GM21576 (cell line): ENCODE measurements at regions not wholly inside any gene's neighbourhood (a gene's known extent, or its start where the extent isn't known, plus 50 kb on each side); places are given as distances from the start of the nearest gene placed in this dataset.

ENCODE experiments used
- ATAC-seq: cut with Tn5 transposase; IDR thresholded peaks from one replicate; pipeline ENCODE4 v1.9.1; 2021; ENCODE audit warnings: mild to moderate bottlenecking, moderate library complexity; ENCODE audit not compliant: unreplicated experiment

DNA sequence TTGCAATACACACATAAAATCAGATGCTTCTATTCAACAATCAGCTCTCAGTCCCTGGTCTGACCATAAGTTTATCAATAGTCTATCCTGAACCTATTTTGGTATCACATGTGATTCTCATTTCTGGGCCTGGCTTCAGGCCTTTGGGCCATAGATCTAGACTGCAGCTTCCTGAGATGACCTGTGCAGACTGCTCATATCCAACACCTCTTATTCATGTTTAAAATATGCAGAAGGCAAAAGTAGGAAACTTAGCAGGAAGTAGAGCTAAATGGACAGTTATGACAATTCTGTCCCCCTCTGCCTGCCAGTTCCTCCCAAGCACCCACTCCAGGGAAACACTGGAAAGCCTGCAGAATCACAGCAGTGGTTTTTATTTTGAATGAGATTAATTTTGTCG is 53.3 kb downstream of the C7orf25 start:
- no peak for ATAC-seq

DNA sequence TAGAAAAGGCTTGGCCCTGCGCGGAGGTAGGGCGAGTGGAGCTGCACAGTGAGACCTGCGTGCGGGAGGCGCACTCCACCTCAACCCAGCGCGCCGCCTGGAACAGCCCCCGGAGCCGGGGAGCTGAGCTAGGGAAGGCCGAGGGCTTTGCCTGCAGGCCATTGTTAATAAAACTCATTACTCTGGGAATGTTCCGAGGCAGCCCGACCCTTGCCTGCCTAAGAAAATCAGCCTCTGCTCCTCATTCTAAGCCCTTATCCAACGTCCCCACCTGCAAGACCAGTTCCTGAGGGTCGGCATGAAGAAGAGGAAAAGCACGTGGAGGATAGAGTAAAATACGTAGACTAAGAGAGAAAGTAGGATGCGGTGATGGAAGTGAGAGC is 55.3 kb downstream of the C7orf25 start:
- ATAC-seq: no peak

DNA sequence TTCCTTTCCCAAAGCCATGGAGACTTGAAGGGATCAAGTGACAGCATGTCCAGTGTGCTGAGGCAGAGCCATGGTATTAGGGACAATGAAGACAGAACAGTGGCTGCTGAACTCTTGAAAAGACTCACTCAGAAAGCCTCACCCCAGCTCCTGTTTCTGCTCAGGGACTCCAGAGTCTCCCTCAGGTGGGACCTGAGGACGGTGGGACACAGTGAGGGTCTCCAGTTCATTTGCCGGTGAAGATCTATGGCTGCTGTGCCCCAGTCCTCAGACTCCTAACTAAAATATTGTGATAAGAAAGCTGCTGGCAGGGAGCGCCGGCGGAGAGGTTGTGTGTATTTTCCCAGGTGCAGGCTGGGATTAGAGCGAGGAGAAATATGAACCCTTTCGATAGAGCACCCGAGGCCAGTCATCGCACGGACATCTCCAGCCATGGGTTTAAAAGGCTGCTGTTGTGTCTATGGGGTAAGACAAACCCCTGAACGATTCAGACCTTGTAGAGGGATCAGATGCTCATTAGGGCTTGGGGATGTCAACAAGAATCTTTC is 57.2 kb downstream of the C7orf25 start:
- no peak for ATAC-seq

DNA sequence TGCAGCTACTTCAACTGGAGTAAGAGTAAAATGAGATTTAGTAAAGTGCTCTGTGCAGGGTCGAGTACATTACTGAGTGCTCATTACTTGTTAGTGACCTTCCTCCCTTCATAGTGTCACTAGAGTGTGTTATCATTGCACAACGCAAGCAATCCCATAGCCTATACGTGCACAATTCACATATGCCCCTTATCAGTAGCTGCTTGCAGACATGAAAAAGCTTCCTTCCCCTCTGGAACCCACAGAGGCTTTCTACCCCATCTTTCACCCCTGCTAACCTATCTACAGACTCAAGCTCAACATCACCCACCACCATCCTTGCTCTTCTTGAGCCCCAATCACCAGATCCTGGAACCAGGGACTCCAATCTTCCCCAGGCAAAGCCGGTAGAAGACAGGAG is 59.3 kb downstream of the C7orf25 start:
- no peak for ATAC-seq

DNA sequence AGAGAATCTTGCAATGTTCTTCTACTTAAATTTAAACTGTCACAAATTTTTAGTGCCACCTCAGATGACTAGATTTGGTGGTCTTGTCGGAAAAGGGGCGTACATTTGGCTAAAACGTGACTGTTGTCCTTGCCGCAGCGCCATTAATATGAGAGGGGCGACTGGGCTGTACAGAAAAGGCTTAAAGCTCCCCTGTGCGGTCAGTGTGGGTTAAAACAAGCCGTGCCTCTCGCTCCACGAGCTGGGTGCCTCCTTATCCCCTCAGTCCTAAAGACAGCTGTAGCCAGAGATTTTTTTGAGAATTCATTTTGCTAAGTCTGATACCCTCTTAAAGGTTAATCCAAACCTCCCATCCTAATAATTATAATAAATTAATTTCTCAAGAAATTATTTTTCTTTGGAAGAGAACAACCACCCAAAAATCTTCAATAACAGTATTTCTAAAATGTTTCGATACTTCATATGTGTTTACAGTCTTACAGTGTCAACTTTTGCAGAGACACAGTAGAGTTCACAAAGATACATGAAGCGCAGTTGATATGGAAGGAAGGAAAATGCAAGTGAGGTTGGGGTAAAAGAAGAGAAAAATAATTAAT is 68.6 kb downstream of the C7orf25 start:
- peak; percentile 53 for ATAC-seq

DNA sequence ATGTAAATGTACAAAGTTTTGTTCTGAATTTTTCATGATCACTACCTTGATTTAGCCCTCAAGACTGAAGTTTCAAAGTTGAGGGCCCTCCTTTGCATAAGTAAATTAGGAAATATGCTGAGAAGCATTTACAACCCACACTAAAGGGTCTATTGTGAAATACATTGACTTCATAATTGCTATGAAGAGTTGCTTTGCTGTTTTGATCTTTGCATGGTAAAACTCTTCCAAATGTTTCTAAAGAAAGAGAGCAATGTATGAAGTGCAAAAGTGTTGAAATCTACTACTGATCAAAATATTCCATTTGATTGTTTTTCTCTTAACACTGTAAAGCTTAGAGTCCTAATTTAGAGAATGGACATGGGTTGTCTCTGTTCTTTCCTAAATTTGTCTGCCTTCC is 77.2 kb downstream of the C7orf25 start:
- ATAC-seq: no peak

DNA sequence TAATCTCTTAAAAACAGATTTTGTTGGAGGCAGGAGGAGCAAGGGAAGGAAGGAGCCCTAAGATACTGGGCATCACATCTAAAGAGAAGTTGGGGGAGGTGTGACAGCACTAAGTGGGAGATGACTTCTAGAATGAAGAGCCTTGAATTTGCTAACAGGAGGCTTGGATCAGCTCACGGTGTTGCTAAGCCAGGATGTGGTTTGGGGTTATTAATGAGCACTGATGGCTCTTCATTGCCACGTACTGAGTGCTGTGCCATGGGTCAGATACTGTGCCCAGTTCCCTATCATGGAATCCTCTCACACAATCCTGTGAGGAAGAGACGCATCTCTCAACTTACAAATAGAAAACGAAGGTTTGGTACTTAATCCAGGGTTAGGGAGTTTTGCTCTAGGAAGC is 78.5 kb downstream of the C7orf25 start:
- ATAC-seq: no peak

DNA sequence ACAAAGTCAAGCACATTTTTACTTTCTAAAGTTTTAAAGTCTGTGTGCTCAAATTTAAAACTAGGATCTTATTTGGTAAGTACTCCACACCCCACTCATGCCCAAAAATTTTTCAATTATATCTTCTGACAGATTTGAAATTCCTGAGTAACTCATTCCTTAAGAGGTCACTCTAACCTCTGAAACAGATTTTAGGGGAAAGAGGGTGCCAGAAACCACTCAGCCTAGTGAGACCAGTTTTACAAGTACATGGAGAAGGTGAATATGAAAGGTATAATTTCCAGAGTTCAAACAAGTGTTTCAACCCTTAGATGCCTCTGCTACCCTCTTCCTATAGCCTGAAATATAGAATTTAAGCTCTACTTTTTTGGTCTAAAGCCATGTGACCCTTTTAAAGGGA is 79.2 kb downstream of the C7orf25 start:
- ATAC-seq: no peak

DNA sequence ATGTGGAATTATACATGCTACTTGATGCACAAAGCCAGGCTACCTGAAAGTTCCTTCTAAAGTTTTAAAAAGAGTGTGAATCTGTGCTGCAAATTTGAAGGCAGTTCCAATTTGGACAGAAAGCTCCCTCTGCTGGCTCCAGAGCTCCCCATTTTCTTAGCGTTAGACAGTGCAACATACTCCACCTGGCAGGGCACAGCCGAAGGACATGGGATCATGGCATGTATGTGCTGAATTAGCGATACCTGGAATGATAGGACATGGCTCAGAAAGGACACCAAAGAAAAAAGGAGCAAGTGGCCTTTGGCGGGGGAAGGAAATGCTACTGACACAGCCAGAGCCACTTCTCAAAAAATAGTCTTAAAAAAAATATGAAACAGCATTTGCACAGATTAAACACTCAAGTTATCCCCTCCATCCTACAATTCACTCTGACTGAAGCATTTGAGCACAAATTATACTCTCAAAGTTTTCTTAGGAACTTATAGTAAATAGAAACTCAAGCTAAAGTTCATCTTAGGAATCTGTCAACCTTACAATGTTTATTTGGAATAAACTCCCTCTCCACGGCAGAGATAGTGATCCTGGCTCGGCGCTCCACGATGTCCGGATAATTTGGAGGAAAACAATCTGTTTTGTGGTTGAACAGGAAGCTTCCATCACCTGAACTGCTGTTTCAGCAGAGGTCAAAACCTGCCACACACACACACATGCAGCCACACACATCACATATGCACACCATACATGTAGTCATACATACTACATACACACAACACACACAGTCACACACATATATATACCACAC is 80.0 kb downstream of the C7orf25 start:
- no peak for ATAC-seq

DNA sequence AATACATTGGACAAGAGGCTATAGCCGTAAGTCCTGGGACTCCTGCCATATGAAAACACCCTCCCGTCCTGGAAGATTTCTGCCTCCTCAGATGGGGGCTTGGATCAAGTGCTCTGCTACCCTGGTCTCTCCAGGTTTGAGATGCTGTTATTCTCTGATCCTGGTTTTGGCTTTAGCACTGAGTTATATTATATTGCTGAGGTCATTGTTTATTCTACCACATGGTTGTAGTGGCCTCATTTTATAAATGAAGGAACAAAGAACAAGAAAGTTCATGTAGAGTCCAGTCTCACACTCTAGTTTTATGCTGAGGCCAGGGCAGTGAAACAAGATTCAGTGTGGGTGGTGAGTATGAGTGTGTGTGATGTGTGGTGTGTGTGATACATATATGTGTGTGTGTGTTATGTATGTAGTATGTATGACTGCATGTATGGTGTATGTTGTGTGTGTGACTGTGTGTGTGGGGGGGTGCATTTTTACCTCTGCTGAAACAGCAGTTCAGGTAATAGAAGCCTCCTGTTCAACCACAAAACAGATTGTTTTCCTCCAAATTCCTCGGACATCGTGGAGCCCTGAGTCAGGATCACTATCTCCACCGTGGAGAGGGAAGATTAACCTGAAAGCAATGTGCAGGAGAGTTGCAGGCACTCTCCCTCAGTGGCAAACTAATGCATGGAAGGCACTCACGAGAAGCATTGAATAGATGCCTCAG is 80.7 kb downstream of the C7orf25 start:
- no peak for ATAC-seq

DNA sequence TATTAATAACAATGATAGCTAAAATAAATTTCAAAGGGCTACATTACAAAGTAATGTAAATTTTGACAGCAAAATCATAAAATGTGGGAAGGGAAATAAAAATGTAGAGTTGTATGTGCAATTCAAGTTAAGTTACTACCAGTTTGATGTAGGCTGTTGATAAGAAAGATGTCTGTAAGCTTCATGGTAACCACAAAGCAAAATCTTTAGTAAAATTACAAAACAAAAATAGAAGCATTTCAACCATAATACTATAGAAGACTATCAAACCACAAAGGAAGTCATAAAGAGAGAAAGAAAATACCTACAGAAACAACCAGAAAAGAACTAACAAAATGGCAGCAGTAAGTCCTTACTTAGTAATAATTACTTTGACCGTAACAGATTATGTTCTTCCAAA is 99.1 kb downstream of the C7orf25 start:
- ATAC-seq: no peak

DNA sequence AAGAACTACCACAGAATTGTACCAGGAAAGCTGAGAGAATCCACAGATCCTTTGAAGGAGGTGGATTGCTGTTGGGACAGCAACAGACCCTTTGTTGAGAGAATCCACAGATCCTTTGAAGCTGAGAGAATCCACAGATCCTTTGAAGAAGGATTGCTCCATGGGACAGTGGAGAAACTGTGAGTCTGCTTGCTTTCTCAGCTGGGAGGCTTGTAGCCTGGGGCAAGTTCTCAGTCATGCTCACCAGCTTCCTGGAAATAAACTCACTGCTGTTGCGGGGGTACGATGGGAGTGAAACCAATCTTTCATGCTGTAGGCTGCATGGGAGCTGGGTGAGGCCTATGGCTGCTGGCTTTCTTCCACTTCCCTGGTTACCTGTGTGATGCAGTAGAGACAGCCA is 106.3 kb downstream of the C7orf25 start:
- no peak for ATAC-seq

DNA sequence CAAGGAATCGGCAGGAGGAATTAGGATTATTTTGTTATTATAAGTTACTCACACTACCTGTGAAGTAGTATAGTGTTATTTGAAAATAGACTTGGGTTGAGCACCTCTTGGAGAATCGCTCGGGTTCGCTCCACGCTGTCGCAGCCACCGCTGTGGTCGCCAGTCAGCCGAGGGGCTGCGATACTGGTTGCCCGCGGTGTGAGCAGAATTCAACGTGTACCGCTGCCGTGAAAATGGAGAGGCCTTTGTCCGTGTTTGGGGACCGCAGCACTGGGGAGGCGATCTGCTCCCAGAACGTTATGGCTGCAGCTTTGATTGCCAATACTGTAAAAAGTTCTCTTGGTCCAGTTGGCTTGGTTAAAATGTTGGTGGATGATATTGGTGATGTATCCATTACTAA is 117.2 kb downstream of the C7orf25 start:
- ATAC-seq: no peak

DNA sequence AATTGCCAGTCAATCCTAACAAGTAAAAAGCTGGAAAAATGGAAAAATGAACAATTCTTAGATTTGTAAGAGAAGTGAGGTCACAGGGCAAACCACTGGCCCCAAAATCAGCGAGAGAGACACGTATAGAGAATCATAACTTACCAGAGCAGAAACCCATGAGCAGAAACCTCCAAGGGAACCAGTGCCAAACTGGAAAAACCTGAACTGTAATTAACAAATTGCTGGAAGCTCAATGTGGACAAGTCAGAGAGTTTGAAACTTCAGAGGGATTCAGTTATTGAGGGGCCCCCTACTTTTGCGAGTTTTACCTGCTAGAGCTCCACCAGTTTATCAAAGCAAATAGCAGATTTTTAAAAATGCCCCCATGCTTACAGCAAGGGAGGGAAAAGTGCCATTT is 119.0 kb downstream of the C7orf25 start:
- ATAC-seq: no peak

DNA sequence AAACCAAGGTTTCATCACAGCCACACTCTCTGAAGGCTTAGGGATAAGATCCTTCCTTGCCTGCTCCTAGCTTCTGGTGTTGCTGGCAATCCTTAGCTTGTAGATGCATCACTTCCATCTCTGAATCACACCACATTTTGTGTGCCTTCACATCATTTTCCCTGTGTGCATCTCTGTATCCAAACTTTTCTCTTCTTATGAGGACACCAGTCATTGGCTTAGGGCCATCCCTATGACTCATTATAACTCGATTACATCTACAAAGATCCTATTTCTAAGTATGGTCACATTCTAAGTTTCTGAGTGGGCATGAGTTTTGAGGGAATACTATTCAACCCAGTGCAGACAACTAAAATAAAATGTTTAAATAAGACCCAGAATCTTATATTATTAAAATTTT is 121.7 kb downstream of the C7orf25 start:
- ATAC-seq: no peak

DNA sequence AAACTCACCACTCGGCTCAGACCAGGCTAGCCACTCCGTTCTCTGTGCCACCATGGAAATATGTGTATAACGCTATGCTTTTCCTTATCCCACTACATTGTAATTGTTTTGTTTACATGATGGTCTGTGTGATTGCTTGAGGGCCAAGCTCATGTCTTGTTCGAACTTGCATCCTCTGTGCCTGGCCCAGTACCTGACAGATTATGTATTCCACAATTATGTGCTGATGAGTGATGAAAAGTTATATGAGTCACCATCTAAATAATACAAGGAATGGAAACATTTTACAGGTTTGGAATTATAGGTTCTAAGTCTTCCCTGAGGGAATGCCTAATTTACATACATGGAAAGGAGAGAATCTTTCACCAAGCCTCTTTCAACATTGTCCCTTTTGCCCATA is 137.4 kb downstream of the C7orf25 start:
- no peak for ATAC-seq

DNA sequence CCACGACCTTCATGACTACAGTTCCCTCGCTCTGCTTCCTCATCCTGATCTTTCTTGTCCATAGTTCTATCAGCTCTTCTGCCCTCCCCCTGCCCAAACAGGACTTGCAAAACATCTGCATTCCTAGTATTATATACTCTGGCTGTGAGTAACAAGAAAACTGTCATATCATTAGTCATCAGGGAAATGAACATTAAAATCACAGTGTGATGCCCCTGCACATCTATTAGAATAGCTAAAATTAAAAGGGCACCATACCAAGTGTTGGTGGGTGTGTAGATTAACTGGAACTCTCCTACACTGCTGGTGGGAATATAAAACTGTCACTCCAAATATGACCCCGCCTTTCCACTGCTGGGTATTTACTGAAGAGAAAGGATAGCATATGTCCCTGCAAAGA is 141.8 kb downstream of the C7orf25 start:
- no peak for ATAC-seq

DNA sequence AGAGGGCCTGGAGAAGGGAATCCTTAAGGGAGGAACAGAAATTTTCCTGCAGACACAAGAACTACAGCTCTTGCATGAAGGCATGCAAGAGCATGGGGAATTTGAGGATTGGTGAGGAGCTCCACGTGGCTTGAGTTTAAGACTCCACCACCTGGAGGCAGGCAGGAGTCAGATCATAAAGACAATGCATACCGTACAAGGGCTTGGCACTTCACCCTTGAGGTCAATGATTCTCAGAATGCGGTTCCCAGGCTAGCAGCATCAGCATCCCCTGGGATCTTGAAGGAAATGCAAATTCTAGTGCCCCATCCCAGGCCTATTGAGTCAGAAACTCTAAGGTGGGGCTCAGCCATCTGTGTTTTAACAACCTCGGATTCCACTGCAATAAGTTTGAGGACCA is 143.8 kb downstream of the C7orf25 start:
- ATAC-seq: no peak

DNA sequence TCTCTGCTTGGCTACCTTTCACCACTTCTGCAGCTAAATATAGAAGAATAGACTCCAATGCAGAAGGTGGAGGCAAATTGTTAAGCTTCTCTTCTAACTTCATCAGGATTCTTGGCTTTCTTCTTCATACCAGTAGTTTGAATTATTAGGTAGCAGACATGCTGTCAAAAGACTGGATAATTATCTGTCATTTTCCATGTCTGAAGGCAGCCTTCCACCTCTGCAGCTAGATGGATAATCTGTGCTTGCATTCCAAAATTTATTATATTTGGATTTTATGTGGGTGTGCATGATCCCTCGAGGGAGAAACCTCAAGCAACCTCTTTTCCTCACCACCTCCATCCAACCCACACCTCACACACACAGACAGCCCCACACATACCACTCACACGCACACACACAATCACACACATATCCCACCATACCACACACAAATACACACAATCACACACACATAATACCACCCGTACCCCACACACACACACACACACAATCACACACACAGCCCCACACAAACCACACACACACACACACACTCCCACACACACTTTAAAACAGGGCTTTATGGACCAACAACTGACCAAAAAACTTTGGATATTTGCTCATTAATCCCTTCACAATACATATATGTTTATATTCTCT is 145.0 kb downstream of the C7orf25 start:
- ATAC-seq: no peak

DNA sequence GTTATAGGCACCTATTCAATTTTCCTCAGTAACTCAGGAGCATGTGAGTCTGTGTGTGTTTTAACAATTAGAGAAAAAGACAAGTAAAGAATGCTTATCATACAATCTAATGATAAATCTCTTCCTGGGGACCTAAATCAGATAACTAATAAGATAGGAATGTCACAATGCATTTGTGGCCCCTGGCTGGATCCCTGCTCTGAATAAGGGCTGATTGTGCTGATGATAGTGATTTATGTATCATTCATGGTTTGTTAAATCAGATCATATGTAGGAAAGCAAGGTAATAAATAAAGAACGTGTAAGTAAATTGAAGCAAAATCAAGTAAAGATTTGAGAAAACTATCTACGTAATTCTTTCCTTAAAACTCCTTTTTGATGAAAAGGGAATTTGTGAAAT is 145.9 kb downstream of the C7orf25 start:
- no peak for ATAC-seq

DNA sequence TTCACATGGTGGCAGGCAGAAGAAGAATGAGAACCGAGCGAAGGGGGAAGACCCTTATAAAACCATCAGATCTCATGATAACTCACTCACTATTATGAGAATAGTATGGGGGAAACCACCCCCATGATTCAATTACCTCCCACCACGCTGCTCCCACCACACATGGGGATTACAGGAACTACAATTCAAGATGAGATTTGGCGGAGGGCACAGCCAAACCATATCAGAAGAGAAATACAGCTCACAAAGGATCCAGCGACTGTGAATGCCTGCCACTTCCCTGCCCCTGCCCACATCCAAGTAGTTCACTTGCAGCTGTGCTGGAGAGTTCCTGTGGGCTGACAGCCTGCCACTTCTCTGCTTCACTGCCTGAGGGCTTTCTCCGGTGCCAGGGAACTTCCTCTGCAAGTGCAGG is 148.7 kb downstream of the C7orf25 start:
- ATAC-seq: no peak
